NCI-H2171 treated with DMSO at 0.1 percent for 48 hours (cell line): ENCODE measurements at regions not wholly inside any gene's neighbourhood (a gene's known extent, or its start where the extent isn't known, plus 50 kb on each side); places are given as distances from the start of the nearest gene placed in this dataset.
A peak's percentile ranks its signal among the peaks of the same experiment; 100 is the strongest.
"Not testable (repeated sequence)": the region's sequence is repeated elsewhere in the genome, so short reads cannot be mapped to it uniquely, and the experiment has no call there.

Experiments used
- DNase-seq: peaks from one replicate; lab custom pipeline; 2025; lab: John Stamatoyannopoulos, UW

DNA sequence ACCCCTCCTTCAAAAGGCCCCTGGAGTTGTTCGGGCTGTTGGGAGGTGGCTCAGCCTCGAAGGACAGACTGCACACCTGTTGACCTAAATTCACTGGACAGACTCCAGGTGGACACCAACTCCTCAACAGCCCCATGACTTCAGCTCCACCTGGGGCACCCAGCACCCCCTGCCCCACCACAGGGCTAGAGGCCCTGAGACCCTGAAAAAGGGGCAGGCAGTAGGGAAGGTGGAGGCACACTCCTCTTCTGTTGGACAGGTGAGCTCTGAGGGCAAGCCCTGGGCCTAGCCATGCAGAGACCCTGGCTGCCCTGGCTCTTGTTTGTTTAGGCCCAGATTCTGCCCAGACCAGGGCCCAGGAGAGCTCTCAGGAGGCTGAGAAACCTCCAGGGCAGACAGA is 409.7 kb upstream of the CAMK1G start:
- not testable (repeated sequence) for DNase-seq

- no peak for DNase-seq
Observed at GRCh38 chr1:209176866-209177430, 406.6 kb upstream of the CAMK1G start.

- no peak for DNase-seq
Observed at GRCh38 chr1:209183195-209183594, 400.3 kb upstream of the CAMK1G start.

DNA sequence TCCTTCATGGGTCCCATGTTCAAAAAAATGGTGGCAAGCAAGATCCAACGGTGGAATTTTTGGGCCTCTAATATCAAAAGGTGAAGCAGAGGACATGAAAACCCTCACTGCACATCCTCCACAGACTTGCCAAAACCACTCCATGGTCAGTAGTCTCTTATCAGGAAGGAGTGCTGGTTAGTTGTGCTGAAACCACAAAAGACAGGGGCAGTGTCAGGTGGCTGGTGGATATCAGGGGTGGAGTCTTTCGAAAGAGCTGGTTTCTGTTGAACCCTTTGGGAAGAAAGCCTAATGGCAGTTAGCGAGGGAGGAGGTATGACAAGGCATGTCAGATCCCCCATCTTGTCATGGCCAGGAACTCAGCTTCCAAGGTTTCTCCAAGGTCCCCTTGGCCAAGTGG is 395.9 kb upstream of the CAMK1G start:
- no peak for DNase-seq

DNA sequence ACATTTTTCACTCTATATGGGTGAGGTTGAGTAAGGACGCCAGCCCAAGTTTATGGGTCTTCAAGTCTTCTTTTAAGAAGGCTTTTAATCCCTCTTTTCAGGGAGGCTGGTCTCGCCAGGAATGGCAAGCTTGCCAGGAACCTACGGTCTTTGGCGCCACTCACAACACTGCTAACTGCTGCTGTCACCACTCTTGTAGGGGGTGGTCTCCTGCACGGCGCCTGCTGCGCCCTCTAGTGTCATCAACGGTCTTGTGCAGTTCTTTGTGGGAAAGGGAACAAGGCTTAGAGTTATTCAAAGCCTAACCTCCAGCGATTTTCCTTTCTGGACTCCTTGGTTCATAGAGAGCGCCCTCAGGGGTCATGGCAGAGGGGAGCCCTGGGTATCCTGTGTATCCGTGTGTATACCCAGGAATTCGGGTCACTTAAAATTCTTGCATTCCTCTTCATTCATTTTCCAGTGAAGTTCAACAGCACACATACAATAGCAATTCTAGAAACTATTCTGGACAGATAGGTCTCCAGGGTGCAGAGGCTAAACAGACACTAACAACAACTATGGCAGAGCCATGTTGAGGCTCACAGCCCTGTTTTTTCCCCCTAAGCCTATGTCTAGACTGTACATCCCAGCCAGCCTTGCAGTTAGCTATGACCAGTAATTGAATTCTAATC is 392.8 kb upstream of the CAMK1G start:
- peak; percentile 48 for DNase-seq

- DNase-seq = no peak
Observed at GRCh38 chr1:209191262-209191634, 392.3 kb upstream of the CAMK1G start.

DNA sequence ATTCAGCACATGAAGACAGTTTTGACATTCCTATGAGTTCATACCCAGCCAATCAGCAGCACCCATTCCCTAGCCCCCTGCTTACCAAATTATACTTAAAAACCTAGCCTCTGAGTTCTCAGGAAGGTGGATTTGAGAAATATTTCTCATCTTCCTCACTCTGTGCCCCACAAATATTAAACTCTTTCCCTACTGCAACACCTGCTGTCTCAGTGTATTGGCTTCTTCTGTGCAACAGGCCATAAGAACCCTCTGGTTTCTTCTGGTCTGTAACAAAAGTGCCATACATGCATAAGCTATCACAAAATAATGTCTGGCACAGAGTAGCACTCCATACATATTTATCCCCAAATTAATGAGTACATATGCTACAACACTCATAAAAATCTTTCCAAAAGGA is 387.4 kb upstream of the CAMK1G start:
- no peak for DNase-seq

DNA sequence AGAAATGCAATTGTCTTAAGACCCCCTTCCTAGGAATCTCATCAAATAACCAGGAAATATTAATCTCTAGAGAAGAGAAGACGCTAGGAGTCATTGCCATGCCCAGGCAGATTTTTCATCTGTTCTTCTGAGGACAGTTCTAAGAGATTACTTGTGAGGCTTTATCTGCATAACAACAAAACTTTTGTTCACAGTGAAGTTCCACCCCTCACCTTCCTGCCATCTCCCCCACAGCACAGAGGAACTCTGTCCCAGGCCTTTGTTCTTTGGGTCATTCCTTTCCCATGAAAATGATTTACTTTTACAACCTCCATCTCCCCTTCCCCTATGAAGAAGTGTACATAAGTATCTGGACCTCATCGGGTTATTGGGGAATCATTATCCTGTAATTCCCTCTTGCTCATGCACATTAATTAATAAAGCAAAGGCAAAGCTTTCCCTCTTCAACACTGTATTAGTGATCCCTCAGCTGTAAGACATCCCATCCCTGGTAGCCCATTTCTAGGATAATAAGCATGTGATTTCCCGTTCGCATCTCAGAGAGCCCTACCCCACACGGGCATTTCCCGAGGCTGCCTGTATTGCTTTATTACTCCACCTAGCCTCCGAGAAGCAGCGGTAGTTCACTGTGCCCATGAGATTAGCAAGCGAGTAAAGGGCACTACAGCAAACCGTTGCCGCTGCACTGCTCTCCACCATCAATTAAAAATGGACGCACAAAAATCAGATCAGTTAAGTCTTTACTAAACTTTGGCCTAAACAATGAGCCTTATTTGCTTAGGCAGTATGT is 384.4 kb upstream of the CAMK1G start:
- DNase-seq = no peak

DNA sequence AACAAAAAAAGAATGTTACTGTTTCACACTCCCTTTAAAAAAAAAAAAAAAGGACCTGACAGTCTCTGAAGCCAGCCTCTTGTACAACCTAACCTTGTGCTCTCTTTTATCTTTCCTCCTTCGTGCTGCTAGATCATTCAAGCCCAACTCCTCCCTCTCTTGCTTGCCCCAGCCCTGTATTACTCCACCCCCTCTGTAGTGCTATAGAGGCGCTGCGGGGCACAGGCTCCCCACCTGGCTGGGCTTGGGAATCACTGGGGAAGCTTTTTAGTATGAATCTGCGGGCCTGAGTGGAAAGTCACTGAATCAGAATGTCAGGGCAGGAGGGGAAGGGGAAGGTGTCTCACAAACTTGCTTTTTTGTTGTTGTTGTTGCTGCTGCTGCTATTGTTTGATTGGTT is 383.7 kb upstream of the CAMK1G start:
- no peak for DNase-seq

- DNase-seq = not testable (repeated sequence)
Observed at GRCh38 chr1:209202321-209202720, 381.2 kb upstream of the CAMK1G start.

DNA sequence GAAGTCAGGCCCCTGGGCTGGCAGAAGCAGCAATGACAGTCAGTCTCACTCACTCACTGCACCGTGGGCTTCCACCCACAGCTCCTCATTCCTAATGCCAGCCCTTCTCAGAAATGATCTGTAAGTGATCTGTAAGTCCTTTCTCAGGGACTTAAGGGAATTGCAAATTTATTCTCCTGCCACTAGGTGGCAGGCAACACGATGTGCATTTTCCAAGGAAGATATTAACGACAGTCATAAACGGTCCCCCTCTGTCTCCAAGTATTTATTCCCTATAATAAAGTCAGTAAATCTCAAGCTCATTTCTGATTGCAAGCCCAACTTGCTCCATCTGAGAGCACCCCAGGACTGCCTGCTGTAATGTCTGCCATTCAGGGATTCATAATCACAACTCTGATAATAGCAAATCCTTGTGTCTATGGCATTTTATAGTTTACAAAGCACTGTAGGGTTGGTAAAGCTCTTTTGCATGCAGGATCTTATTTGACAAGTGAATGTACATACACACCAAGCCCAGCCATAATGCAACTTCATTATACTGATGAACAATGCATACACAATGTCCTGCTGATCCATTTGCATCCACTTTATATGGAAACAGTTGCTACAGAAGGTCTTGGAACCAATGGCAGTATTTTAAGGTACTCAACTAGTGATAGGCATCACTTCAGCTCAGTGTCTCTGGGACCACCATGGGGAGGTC is 380.5 kb upstream of the CAMK1G start:
- peak; percentile 60 for DNase-seq

DNA sequence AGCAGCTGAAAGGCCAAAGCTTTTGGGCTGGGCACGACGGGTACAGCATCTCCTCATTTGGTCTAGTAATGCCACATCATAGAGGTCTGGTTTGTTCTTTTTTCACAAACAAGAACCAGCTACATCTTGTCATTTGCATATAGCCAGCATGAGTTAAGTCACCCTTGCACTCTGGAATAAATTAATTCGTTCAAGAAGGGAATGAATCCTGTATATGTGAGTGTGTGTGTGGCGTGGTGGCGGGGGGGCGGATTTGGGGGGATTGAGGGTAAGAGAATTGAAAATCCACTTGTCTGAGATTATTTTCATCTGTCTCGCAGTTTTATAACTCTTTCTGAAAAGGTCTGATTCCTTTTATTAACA is 380.0 kb upstream of the CAMK1G start:
- no peak for DNase-seq

DNA sequence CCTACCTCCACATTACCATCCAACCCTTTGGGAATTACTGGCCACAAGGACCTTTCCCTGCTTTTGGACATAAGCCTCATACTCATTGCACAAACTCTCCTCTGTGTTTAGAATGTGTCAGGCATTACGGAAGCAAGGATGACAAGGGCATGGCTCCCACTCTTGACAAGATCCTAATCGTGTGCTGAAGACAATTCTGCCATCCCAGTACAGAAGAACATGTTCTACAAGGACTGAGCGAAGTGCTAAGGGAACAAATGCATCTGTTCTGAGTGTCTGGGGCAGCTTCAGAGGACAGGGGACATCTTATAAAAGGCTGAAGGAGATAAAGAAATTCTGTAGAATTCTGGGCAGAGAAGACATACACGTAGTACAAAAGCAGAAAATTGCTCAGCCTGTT is 378.5 kb upstream of the CAMK1G start:
- no peak for DNase-seq

DNA sequence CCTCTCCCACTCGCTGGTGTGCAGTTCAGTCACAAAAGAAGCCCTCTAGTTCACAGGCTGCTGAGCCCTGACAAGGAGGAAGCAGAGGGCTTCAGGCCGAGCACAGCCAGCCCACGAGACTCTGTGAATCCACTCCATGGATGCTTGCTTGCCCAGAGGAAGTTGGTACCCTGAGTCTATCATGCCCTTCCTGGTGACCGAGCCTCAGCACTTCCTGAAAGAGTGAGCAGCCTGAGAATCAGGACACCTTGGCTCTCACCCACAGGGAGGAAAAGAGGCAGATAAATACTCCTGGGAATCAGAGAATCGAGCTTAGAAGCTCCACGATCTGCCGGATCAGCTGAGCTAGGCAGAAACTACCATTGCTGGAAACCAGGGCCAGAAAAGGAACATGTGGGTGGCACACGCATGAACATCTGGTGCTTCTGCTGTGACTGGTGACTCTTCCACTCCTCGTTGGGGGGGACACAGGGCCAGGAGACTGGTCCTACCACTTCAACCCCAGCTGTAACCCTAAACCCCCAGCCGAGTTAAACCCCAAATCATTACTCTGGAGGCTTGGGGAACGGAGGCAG is 376.3 kb upstream of the CAMK1G start:
- DNase-seq = no peak

DNA sequence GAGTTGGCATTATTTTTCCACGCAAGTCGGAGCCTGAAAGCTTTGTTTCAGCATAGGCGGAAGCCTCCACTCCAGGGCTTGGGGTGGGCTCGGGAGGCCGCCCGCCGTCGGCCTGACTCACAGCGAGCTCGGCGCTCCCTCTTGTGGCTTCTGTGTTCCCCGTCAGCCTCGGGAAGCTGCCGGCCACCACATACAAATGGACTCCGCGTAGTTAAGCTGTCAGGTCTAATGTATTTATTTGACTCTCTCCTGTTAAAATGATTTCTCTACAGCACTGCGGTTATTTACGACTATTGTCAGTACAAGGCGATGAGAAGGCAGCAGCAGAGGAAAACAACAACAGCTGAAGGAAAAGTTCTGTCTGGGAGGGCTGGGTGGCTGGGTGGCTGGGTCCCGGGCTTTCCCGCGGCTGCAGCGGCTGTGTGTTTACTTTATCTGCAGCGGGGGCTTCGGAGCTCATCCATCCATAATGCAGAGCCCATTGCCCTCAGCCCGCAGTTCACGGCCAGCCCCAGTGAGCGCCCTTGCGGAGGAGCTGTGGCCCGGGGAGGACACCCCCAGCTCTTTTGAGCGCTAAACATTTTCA is 375.7 kb upstream of the CAMK1G start:
- peak; percentile 77 for DNase-seq

GRCh38 chr1:209208648-209209047 is 374.9 kb upstream of the CAMK1G start:
- DNase-seq = no peak

DNA sequence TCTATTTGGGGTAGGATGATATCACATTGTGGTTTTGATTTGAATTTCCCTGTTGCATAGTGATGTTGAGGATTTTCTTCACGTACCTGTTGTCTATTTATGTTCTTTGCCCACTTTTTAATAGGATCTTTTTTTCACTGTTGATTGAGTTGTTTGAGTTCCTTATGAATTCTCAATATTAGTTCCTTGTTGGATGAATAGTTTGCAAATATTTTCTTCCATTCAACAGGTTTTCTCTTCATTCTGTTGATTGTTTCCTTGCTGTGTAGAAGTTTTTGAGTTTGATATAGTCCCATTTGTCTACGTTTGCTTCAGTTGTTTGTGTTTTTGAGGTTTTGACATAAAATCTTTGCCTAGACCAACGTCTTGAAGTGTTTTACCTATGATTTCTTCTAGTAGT is 369.5 kb upstream of the CAMK1G start:
- DNase-seq = no peak

DNA sequence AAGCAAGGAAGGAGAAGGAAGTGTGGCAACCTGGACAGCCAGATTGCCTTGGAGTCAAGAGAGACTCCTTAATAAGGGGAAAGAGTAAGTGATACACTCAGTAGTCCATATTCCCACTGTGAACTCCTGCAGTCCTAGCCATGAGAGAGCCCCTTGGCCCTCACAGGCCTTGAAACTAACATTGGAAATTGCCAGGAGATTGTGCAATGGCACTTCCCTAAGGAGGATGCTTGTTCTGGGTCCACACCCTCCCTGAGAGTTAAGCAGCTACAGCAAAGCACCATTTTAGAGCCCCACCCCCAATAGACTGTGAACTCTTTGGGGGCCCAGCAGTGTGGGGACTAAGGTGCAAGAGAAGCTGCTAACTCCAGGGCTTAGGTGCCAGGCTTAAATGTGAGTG is 367.7 kb upstream of the CAMK1G start:
- no peak for DNase-seq

DNA sequence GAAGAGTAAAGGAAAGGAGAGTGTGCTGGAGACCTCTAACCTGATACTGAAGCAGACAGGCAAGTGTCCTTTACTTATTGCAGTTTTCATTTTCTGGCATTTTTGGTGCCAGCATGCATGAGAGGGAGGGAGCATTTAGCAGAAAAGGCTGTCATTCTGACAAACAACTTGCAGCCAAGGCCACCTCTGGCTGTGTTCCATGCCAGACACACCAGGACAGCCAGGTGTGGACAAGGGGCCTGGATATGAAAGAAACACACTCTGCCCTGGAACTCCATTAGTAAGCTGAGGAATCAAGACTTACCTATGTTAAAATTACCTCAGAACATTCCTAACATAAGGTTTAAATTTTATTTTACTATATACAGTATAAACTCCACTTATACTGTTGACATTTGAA is 365.4 kb upstream of the CAMK1G start:
- DNase-seq = no peak

DNA sequence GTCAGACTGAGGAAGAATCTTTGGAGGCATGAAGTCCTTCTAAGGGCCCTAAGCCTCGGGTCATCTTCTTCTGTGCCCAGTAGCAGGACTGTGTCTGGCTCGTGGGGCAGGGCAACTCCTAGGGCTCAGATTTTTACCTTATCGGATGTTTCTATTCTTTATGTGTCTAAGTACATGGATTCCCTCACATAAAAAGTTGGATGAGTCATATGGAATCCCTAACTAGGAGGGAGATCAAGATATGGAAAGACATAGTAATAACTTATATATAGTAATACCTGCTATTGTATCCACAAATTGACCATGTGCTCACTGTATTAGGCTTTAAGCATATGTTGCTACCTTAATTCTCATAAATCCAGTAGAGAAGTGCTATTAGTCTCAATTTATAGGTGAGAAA is 364.5 kb upstream of the CAMK1G start:
- no peak for DNase-seq

DNA sequence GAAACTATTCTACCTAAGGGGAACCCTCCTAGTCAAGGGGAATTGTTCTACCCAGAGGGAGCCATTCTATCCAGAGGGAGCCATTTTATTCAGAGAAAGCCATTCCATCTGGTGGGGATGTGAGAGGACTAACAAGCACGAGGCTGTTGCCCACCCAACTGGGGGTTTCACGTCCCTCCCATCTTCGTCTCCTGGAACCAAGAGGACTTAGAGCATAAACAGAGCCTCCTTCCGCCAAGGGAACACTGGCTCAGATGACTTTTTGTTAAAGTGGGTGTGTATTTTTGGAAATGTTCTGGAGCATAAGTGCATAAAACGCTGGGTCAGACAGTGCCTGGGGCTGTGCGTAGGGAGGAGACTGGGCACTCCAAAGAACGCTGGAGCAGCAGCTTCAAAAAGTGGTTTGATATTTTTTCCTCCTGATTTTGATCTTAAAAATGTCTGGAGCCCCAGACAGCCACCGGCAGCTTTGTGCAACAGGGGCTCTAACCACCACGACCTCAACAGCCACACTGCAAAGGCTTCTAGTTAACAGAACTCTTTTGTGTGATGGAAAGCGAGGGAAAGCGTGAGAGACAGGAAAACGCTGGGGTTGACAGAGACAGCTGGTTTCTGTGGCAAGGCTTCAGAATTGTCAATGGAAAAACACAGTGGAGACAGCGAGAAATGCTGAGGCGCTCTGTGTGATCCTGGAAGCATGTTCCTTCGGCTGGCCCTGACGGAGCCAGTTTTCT is 363.6 kb upstream of the CAMK1G start:
- DNase-seq = no peak

DNA sequence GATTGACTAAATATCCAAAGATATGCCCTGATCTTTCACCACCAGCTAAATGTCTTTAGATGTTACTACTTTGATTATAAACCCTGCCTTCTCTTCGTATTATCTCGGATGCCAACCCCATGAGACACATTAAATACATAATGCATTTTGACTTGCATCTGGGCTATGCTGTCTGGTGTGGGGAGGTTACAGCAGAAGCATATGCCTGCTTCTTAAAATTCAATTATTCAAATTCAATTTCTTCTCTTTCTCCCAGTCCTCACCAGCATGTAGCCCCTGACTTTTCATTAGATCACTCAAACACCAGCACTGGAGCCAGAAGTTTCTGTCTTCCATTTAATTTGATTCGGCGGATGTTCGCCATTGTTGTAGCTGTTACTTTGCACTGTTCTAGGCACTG is 360.7 kb upstream of the CAMK1G start:
- no peak for DNase-seq
